ENCODE measurements at regions not wholly inside any gene's neighbourhood (a gene's known extent, or its start where the extent isn't known, plus 50 kb on each side); places are given as distances from the start of the nearest gene placed in this dataset.
"Not testable (repeated sequence)": the region's sequence is repeated elsewhere in the genome, so short reads cannot be mapped to it uniquely, and the experiment has no call there.

DNA sequence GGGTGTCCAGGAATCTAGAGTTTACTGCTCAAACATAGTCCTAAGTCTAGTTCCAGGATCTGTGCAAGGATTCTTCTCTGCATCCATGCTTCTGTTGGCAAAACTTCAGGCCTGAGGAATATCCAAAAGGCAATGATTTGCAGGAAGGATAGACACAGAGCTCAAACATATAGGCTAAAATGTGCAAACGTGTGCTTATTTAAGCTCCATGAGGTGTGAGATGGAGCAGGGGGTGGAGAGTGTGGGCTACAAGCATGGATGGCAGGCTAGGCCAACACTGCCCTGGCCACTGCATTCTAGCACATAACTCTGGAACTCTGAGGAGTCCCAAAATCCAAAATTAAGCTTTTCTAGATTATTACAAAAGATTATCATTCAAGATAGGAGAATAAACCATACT is 301.1 kb downstream of the PAX3 start:
- no peaks in the 10 kb centered on the region for H3K36me3 Mint-ChIP-seq (ENCODE audit: low read depth)
- H3K27ac Mint-ChIP-seq = no peak overlapping the region
- peaks cover 11% of the 10 kb centered on the region for H3K27me3 Mint-ChIP-seq
- no peaks in the 10 kb centered on the region for H3K4me1 Mint-ChIP-seq
- H3K9me3 Mint-ChIP-seq = no peaks in the 10 kb centered on the region
- ATAC-seq (replicated peaks) = no peak
- H3K4me3 Mint-ChIP-seq = no peak overlapping the region

DNA sequence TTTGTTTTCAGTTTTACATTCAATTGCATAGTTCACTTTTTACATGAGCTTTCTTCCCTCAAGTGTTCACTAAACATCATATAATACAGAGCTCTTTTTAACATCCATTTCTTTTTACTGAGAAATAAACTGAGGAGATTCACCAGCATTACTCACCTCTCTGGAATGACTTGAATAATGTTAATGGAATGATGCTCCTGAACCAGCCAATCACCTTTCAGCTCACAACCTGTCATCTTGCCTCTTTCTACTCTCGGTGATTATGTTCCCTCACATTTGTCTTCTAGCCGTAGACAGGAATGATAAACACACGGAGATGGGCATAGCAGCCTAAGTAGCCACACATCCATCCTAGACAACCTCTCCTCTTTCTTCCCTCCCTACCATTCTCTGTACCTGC is 301.7 kb downstream of the PAX3 start:
- H3K4me3 Mint-ChIP-seq = no peak overlapping the region
- no peaks in the 10 kb centered on the region for H3K36me3 Mint-ChIP-seq (ENCODE audit: low read depth)
- ATAC-seq (replicated peaks) = no peak
- H3K9me3 Mint-ChIP-seq = no peaks in the 10 kb centered on the region
- H3K27ac Mint-ChIP-seq = no peak overlapping the region
- H3K4me1 Mint-ChIP-seq = no peaks in the 10 kb centered on the region
- peaks cover 11% of the 10 kb centered on the region for H3K27me3 Mint-ChIP-seq

DNA sequence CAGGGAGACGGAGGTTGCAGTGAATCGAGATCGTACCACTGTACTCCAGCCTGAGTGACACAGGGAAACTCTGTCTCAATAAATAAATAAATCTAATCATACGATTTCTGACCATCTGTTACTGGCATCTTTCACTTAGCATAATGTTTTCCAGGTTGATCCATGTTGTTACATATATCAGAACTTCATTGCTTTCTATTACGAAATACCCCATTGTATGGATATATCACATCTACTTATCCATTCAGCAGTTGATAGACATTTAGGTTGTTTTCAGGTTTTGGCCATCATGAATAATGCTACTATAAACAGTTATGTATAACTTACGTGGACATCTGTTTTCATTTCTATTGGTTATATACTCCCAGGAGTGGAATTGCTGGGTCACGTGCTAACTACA is 303.9 kb downstream of the PAX3 start:
- no peaks in the 10 kb centered on the region for H3K9me3 Mint-ChIP-seq
- H3K4me1 Mint-ChIP-seq = no peaks in the 10 kb centered on the region
- no peak for ATAC-seq (replicated peaks)
- H3K27ac Mint-ChIP-seq = no peak overlapping the region
- H3K4me3 Mint-ChIP-seq = no peak overlapping the region
- H3K27me3 Mint-ChIP-seq = peaks cover 11% of the 10 kb centered on the region
- H3K36me3 Mint-ChIP-seq (ENCODE audit: low read depth) = no peaks in the 10 kb centered on the region

DNA sequence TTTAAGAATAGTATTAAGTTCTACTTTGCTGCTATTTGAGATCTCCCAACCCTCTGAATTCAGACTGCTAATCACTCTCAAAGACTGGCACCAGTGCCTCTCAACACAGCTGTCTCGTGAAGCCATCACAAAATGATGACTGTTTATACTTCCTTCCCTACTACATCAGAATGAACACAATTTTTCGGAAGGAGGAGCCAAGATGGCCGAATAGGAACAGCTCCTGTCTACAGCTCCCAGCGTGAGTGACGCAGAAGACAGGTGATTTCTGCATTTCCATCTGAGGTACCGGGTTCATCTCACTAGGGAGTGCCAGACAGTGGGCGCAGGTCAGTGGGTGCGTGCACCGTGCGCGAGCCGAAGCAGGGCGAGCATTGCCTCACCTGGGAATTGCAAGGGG is 314.4 kb downstream of the PAX3 start:
- not testable (repeated sequence) for H3K4me1 Mint-ChIP-seq; ATAC-seq (replicated peaks); H3K4me3 Mint-ChIP-seq

DNA sequence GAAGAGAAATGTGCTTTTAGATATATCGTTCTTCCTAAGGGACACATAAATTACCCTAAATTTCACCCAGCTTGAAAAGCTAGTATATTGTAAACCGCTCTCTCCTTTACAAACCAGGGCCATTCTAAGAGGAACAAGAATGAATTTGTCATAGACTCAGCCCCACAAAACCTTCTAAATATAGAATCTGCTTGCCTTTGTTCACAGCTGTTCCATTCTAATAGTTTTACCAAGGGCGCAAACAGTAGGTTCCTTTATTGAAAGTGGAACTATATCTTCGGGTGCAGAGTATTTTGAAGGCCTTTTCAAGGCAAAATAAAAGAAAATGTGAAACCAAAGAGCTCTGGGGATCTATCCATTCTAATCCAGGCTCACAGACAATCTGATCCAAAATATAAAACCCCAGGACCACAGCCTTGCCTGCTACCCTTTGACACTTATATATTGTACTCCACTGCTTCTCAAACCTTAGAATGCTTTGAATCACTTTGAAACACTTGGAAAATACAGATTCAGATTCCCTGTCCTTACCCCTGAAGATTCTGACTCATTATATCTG is 316.8 kb downstream of the PAX3 start:
- H3K27ac Mint-ChIP-seq = no peak overlapping the region

More for the DNA sequence above, 314.4 kb downstream of the PAX3 start:
- not testable (repeated sequence) for H3K27me3 Mint-ChIP-seq; H3K27ac Mint-ChIP-seq; H3K9me3 Mint-ChIP-seq; H3K36me3 Mint-ChIP-seq (ENCODE audit: low read depth)

DNA sequence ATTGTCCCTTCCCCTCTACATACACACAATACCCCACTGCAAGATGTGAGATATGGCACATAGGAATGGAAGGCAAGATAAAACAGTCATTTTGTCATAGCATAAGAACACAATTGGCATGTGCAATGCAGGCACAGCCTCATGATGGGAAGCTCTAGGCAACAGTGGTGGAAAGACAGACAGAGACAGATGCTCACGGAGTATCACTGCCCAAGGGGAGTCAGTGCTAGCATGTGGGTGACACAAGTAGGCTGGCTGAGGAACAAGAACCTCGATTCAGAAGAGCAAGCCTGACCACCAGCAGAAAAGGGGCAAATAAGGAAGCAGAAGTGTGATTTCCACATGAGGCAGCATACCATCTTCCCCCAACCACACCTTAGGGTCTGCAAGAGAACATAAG is 323.6 kb downstream of the PAX3 start:
- no peak overlapping the region for H3K27ac Mint-ChIP-seq
- ATAC-seq (replicated peaks) = no peak
- peaks cover 27% of the 10 kb centered on the region for H3K27me3 Mint-ChIP-seq
- no peak overlapping the region for H3K4me3 Mint-ChIP-seq
- no peaks in the 10 kb centered on the region for H3K4me1 Mint-ChIP-seq
- no peaks in the 10 kb centered on the region for H3K36me3 Mint-ChIP-seq (ENCODE audit: low read depth)
- H3K9me3 Mint-ChIP-seq = no peaks in the 10 kb centered on the region

More for the DNA sequence above, 316.8 kb downstream of the PAX3 start:
- Mint-ChIP-seq H3K4me1 (no peaks in the 10 kb centered on the region), H3K36me3 (ENCODE audit: low read depth) (no peaks in the 10 kb centered on the region), H3K9me3 (no peaks in the 10 kb centered on the region), H3K4me3 (no peak overlapping the region), H3K27me3 (peaks cover 5% of the 10 kb centered on the region)
- no peak for ATAC-seq (replicated peaks)

DNA sequence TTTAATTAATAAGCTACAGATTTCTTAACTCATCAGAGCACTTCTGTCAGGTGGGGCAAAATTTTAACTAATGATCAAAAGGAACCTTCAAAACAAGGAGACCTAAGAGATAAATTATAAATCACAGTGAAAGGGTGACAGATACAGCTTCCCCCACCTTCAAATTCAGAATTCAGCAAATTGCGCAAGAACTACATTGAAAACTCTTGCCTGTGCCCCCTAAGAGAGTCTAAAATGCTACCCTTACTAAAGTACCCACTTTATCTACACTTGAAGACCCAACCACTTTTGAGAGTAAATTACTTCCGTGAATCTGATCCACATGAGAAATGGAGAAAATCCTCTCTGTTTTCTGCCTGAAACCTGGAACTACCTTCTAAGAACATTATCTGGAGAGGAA is 324.9 kb downstream of the PAX3 start:
- no peak overlapping the region for H3K27ac Mint-ChIP-seq
- H3K4me1 Mint-ChIP-seq = no peaks in the 10 kb centered on the region
- no peak for ATAC-seq (replicated peaks)
- peaks cover 31% of the 10 kb centered on the region for H3K27me3 Mint-ChIP-seq
- no peak overlapping the region for H3K4me3 Mint-ChIP-seq
- no peaks in the 10 kb centered on the region for H3K9me3 Mint-ChIP-seq
- no peaks in the 10 kb centered on the region for H3K36me3 Mint-ChIP-seq (ENCODE audit: low read depth)

DNA sequence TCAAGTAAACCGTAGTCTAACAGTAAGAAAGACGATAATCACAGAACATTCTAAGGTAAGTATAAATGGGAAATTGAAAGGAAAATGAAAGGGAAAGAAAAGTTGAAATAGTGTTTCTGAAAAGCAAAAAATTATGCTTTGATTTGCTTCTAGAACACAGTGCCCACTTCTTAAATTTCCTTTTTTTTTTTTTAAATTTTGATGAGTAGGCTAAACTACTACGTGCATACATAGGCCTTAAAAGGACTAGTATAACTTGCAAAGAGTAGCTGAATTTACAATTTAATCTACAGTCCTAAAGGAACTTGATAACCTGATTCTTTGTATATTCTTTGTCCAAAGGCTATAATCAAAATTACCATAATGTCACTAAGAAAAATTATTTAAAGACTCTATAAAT is 325.3 kb downstream of the PAX3 start:
- H3K4me3 Mint-ChIP-seq = no peak overlapping the region
- peaks cover 31% of the 10 kb centered on the region for H3K27me3 Mint-ChIP-seq
- no peaks in the 10 kb centered on the region for H3K4me1 Mint-ChIP-seq
- no peak overlapping the region for H3K27ac Mint-ChIP-seq
- no peaks in the 10 kb centered on the region for H3K36me3 Mint-ChIP-seq (ENCODE audit: low read depth)
- no peaks in the 10 kb centered on the region for H3K9me3 Mint-ChIP-seq
- no peak for ATAC-seq (replicated peaks)

DNA sequence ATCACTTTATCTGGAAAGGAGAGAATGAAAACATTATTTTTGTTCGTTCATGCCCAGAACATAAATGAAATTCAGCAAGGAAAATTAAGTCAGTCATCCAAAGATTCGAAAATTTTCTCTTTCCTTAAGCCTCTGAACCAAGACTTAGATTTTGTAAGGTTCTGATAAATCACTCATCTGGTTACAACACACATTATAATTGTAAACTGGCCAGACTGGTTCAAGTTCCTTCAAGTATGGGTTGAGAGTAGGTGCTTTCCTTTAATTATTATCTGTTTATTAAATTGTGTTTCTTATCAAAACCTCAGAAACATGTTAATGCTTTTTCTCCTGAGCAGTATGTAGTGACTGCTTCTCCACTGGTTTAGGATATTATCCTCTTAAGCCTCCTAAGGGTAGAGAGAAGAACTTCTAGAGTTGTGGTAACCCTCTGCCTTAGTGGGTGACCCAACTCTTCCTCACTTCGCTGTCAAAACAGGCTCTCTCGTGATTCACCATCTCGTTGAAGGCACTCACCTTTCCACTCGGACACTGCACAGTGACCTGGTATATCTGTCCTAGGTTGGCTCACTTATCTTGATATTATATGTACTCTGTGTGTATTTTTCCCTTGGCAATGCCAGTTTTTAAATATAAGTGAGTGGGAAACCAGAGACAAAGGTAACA is 325.9 kb downstream of the PAX3 start:
- Mint-ChIP-seq H3K4me1 (no peaks in the 10 kb centered on the region), H3K4me3 (no peak overlapping the region), H3K27ac (no peak overlapping the region), H3K36me3 (ENCODE audit: low read depth) (no peaks in the 10 kb centered on the region), H3K9me3 (no peaks in the 10 kb centered on the region), H3K27me3 (peaks cover 31% of the 10 kb centered on the region)
- no peak for ATAC-seq (replicated peaks)

DNA sequence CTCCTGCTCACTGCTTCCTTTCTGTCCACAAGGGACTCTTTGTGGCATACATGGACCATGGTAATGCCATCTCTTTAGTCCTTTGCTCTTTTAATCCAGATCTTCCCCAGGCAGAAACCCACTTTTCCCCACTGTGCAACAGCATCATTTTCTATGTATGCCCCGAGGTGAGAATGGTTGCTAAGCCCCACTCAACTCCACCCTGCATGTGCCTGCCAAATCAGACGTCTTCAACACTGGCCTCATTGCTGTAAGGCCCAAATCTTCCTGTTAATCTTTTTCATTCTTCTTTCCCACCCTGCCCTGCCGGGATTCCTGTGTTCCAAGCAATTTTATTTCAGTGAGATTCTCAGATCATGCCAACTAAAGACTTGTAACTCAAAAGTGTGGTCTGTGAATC is 328.4 kb downstream of the PAX3 start:
- Mint-ChIP-seq H3K4me3 (no peak overlapping the region), H3K4me1 (no peaks in the 10 kb centered on the region), H3K27ac (no peak overlapping the region), H3K27me3 (peaks cover 18% of the 10 kb centered on the region), H3K36me3 (ENCODE audit: low read depth) (no peaks in the 10 kb centered on the region), H3K9me3 (no peaks in the 10 kb centered on the region)
- ATAC-seq (replicated peaks) = no peak

DNA sequence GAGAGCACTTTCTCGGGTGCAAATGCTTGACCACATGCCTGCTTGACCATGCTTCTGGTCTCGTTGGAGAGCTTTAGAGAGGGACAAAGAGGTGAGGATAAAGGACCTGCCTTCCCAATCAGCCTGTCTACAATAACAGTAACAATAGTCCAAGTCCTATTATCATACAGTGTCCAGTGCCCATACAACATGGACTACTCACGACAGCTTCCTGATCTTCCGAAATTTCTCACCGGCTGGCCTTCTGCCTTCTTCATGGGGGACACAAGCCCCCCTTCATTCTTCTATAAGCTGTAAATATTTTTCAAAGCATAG is 329.0 kb downstream of the PAX3 start:
- Mint-ChIP-seq H3K36me3 (ENCODE audit: low read depth) (no peaks in the 10 kb centered on the region), H3K27me3 (peaks cover 18% of the 10 kb centered on the region), H3K27ac (no peak overlapping the region), H3K9me3 (no peaks in the 10 kb centered on the region), H3K4me3 (no peak overlapping the region), H3K4me1 (no peaks in the 10 kb centered on the region)
- ATAC-seq (replicated peaks) = no peak

DNA sequence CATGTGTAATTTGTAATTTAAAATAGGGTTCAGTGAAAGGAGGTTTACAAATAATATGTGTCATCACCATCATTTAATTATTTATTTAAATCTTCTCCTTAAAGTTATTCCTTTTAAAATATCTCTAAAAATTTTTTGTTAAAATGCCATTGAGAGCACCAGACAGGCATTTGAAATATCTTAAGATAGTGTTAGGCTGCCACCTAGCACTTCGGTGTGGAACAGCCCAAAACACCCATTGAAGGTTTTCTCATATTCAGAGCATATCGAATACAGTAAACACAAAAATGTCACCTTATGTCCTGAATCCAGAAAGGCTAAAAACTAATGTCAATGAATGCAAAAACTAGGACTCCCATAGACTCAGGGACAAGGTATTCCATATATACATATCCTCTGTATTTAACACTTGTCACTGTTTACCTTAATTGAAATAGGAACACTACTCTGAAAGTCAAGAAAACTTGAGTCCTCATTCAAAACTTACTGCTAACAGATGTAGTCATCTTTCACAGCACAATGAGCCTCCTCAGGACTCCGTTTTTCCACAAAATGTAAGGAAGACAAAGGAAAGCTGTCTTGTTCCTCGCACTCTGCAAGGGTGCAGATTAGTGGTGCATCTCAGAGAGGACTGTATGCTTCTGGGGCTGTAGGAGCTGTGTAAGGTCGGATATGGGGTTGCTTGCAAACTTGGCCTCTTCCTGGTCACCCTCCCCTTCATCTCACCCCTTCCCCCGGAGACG is 329.5 kb downstream of the PAX3 start:
- H3K27ac Mint-ChIP-seq = no peak overlapping the region
- ATAC-seq (replicated peaks) = no peak
- H3K36me3 Mint-ChIP-seq (ENCODE audit: low read depth) = no peaks in the 10 kb centered on the region
- no peaks in the 10 kb centered on the region for H3K9me3 Mint-ChIP-seq
- no peak overlapping the region for H3K4me3 Mint-ChIP-seq
- H3K27me3 Mint-ChIP-seq = peaks cover 18% of the 10 kb centered on the region
- H3K4me1 Mint-ChIP-seq = no peaks in the 10 kb centered on the region

DNA sequence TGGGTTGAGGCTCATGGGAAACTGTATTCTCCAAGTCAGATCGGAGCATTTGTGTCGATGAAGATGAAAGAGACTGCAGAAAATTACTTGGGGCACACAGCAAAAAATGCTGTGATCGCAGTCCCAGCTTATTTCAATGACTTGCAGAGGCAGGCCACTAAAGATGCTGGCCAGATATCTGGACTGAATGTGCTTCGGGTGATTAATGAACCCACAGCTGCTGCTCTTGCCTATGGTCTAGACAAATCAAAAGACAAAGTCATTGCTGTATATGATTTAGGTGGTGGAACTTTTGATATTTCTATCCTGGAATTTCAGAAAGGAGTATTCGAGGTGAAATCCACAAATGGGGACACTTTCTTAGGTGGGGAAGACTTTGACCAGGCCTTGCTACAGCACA is 336.6 kb downstream of the PAX3 start:
- Mint-ChIP-seq H3K36me3 (ENCODE audit: low read depth) (no peaks in the 10 kb centered on the region), H3K4me3 (no peak overlapping the region), H3K27me3 (peaks cover 5% of the 10 kb centered on the region), H3K4me1 (no peaks in the 10 kb centered on the region), H3K9me3 (peaks cover 4% of the 10 kb centered on the region), H3K27ac (no peak overlapping the region)
- ATAC-seq (replicated peaks) = no peak

DNA sequence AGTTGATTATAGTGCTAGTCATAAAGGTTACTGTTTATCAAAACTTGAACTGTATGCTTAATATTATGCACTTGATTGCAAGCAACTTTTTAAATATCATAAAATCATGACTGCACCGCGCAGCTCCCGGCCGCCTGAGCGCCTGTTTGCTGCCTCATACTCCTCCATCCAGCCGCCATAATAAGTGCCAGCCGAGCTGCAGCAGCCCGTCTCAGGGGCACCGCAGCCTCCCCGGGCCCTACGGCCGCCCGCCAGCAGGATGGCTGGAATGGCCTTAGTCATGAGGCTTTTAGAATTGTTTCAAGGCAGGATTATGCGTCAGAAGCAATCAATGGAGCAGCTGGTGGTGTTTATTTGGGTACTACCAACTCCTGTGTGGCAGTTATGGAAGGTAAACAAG is 337.2 kb downstream of the PAX3 start:
- H3K27me3 Mint-ChIP-seq = peaks cover 5% of the 10 kb centered on the region
- no peak for ATAC-seq (replicated peaks)
- no peaks in the 10 kb centered on the region for H3K36me3 Mint-ChIP-seq (ENCODE audit: low read depth)

DNA sequence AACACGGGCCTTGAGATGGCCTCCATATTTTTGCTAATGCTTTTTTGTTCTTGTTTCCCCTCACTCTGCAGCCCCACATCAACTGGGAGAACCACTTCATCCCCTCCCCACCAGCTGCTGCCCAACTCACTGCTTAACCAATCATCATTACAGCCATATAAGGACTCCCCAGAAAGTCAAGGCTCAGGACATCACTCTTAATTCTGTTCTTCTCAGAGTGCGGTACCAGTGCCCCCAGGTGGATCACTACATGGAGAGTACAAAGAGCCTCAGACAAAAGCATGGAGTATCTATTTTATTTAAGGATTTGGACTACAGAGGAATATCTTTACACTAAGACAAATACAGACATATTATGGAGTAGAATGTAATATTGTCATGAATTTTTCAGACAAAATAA is 340.6 kb downstream of the PAX3 start:
- Mint-ChIP-seq H3K4me1 (no peaks in the 10 kb centered on the region), H3K27me3 (peaks cover 5% of the 10 kb centered on the region), H3K27ac (no peak overlapping the region), H3K36me3 (ENCODE audit: low read depth) (no peaks in the 10 kb centered on the region), H3K4me3 (no peak overlapping the region), H3K9me3 (peaks cover 2% of the 10 kb centered on the region)
- no peak for ATAC-seq (replicated peaks)

More for the DNA sequence above, 337.2 kb downstream of the PAX3 start:
- Mint-ChIP-seq H3K4me1 (no peaks in the 10 kb centered on the region), H3K4me3 (no peak overlapping the region), H3K9me3 (peaks cover 4% of the 10 kb centered on the region), H3K27ac (no peak overlapping the region)
